H1 (cell line): ENCODE measurements at regions not wholly inside any gene's neighbourhood (a gene's known extent, or its start where the extent isn't known, plus 50 kb on each side); places are given as distances from the start of the nearest gene placed in this dataset.

ENCODE experiments used
- CTCF ChIA-PET: fragments of 300-600 bp; sonication (Branson Sonifier 250); formaldehyde crosslinking; loops from one replicate; lab custom pipeline; 2021; ENCODE audit not compliant: partially characterized antibody; lab: Charles Lee
- POLR2A ChIA-PET: fragments of 300-600 bp; sonication (Branson Sonifier 250); formaldehyde crosslinking; loops from one replicate; lab custom pipeline; 2021; ENCODE audit warnings: inconsistent platforms; ENCODE audit not compliant: partially characterized antibody; lab: Charles Lee
- DNase-seq, 2 experiments: peaks; one replicate each; pipeline versions ENCODE4 v3.0.0 to v3.0.0-alpha.2; 2010 to 2022; ENCODE audit warnings: low spot score in 2 of 2, low read depth in 1 of 2, mixed read lengths in 1 of 2
- FAIRE-seq: peaks from 2 replicates; lab custom pipeline; 2011; peaks lifted over from hg19 to GRCh38; lab: Jason Lieb, UNC
- H2AFZ ChIP-seq: 2 replicates; pipeline ENCODE4 v1.8.1; 2012; ENCODE audit warnings: low read length, inconsistent platforms
- H2AK5ac ChIP-seq: 2 replicates; pipeline ENCODE4 v1.6.1; 2013; ENCODE audit warnings: low read depth, low read length
- H2BK120ac ChIP-seq: replicated peaks from 2 replicates; pipeline ENCODE3; 2013; ENCODE audit warnings: low read depth, low read length, inconsistent platforms
- H2BK12ac ChIP-seq: 2 replicates; pipeline ENCODE4 v1.6.1; 2013; ENCODE audit warnings: low read depth, low read length
- H2BK15ac ChIP-seq: 2 replicates; pipeline ENCODE4 v1.6.1; 2013; ENCODE audit warnings: low read length
- H2BK20ac ChIP-seq: 2 replicates; pipeline ENCODE4 v1.6.1; 2013; ENCODE audit warnings: low read length
- H2BK5ac ChIP-seq: 2 replicates; pipeline ENCODE4 v1.6.1; 2013; ENCODE audit warnings: low read depth, low read length
- H3K14ac ChIP-seq: 2 replicates; pipeline ENCODE4 v1.6.1; 2013; ENCODE audit warnings: inconsistent platforms; ENCODE audit not compliant: insufficient read length
- H3K18ac ChIP-seq: 2 replicates; pipeline ENCODE4 v1.6.1; 2013; ENCODE audit warnings: low read length; ENCODE audit errors: extremely low read depth
- H3K23ac ChIP-seq: 2 replicates; pipeline ENCODE4 v1.6.1; 2013; ENCODE audit warnings: inconsistent platforms; ENCODE audit not compliant: insufficient read length
- H3K23me2 ChIP-seq: 2 replicates; pipeline ENCODE4 v1.6.1; 2013; ENCODE audit warnings: low read depth, low read length
- H3K27ac ChIP-seq: 2 replicates; pipeline ENCODE4 v1.6.1; 2011; ENCODE audit warnings: low read depth, low read length, inconsistent platforms
- H3K27me3 ChIP-seq, 4 experiments: replicated peaks in 1 of 4; 1 replicate in 1 of 4; 2 replicates in 3 of 4; pipeline versions ENCODE4 v1.6.1 to v1.8.1; 2011 to 2013; ENCODE audit warnings: low read length in 3 of 4, mild to moderate bottlenecking in 3 of 4, inconsistent platforms in 2 of 4, mixed read lengths in 2 of 4, moderate library complexity in 1 of 4; ENCODE audit not compliant: control insufficient read depth in 3 of 4, insufficient read depth in 3 of 4; ENCODE audit errors: extremely low read depth in 1 of 4
- H3K36me3 ChIP-seq, 4 experiments: 2 replicates each; pipeline versions ENCODE4 v1.6.1 to v1.8.1; 2011 to 2013; ENCODE audit warnings: mild to moderate bottlenecking in 4 of 4, low read length in 3 of 4, moderate library complexity in 2 of 4, control low read depth in 1 of 4, inconsistent platforms in 1 of 4; ENCODE audit not compliant: insufficient read depth in 4 of 4, control insufficient read depth in 2 of 4
- H3K4ac ChIP-seq: replicated peaks from 2 replicates; pipeline ENCODE3; 2013; ENCODE audit warnings: low read length, low read depth, mixed read lengths, inconsistent platforms; ENCODE audit not compliant: insufficient read length
- H3K4me1 ChIP-seq, 4 experiments: replicated peaks in 1 of 4; 1 replicate in 1 of 4; 2 replicates in 3 of 4; pipeline versions ENCODE4 v1.6.1 to v1.8.1; 2011 to 2013; ENCODE audit warnings: low read length in 3 of 4, inconsistent platforms in 2 of 4, mixed read lengths in 1 of 4; ENCODE audit not compliant: insufficient read depth in 4 of 4, control insufficient read depth in 3 of 4
- H3K4me2 ChIP-seq, 2 experiments: 2 replicates each; pipeline versions ENCODE4 v1.6.1 to v1.8.1; 2011 to 2013; ENCODE audit warnings: low read depth in 2 of 2, low read length in 2 of 2, control low read depth in 1 of 2, inconsistent platforms in 1 of 2, mild to moderate bottlenecking in 1 of 2; ENCODE audit not compliant: insufficient read depth in 1 of 2
- H3K4me3 ChIP-seq, 4 experiments: fragments of 200-600, 300-600 bp in 1 of 4; sonication (generic), shearing (Covaris generic), sonication (Bioruptor Twin) in 1 of 4; 2 replicates each; pipeline versions ENCODE4 v1.5.1 to v1.8.1; 2011 to 2016; ENCODE audit warnings: low read length in 4 of 4, low read depth in 3 of 4, control low read depth in 2 of 4, inconsistent platforms in 2 of 4, mild to moderate bottlenecking in 2 of 4, mixed read lengths in 1 of 4, moderate library complexity in 1 of 4; ENCODE audit not compliant: insufficient read depth in 2 of 4; ENCODE audit errors: extremely low read depth in 1 of 4
- H3K56ac ChIP-seq: replicated peaks from 2 replicates; pipeline ENCODE3; 2013; ENCODE audit warnings: low read depth, mild to moderate bottlenecking, mixed read lengths, low read length, inconsistent platforms; ENCODE audit not compliant: insufficient read length
- H3K79me1 ChIP-seq: 2 replicates; pipeline ENCODE4 v1.6.1; 2013; ENCODE audit warnings: low read depth, low read length, control low read depth
- H3K79me2 ChIP-seq, 2 experiments: 2 replicates each; pipeline versions ENCODE4 v1.6.1 to v1.8.1; 2012 to 2013; ENCODE audit warnings: low read length in 2 of 2, mild to moderate bottlenecking in 2 of 2, inconsistent platforms in 1 of 2; ENCODE audit not compliant: insufficient read depth in 2 of 2, control insufficient read depth in 1 of 2
- H3K9ac ChIP-seq, 4 experiments: replicated peaks in 1 of 4; 1 replicate in 1 of 4; 2 replicates in 3 of 4; pipeline versions ENCODE4 v1.6.1 to v1.8.1; 2011 to 2013; ENCODE audit warnings: low read depth in 3 of 4, low read length in 3 of 4, control low read depth in 2 of 4, mild to moderate bottlenecking in 2 of 4, moderate library complexity in 2 of 4, inconsistent platforms in 1 of 4; ENCODE audit errors: extremely low read depth in 1 of 4
- H3K9me3 ChIP-seq, 2 experiments: 2 replicates each; pipeline versions ENCODE4 v1.6.1 to v1.8.1; 2012 to 2013; ENCODE audit warnings: mild to moderate bottlenecking in 2 of 2, moderate library complexity in 2 of 2, control low read depth in 1 of 2, inconsistent platforms in 1 of 2, low read depth in 1 of 2, low read length in 1 of 2, mixed read lengths in 1 of 2; ENCODE audit not compliant: insufficient read depth in 2 of 2
- H4K20me1 ChIP-seq, 2 experiments: replicated peaks in 1 of 2; 2 replicates each; pipeline versions ENCODE3 to v1.8.1; 2011 to 2013; ENCODE audit warnings: inconsistent platforms in 2 of 2, low read length in 2 of 2, mild to moderate bottlenecking in 1 of 2; ENCODE audit not compliant: insufficient read depth in 2 of 2, control insufficient read depth in 1 of 2
- H4K5ac ChIP-seq: 2 replicates; pipeline ENCODE4 v1.6.1; 2013; ENCODE audit warnings: low read length, low read depth, mixed read lengths, inconsistent platforms; ENCODE audit not compliant: insufficient read length
- H4K8ac ChIP-seq: 2 replicates; pipeline ENCODE4 v1.8.0; 2013; ENCODE audit warnings: mild to moderate bottlenecking, moderate library complexity, low read length, inconsistent platforms; ENCODE audit not compliant: insufficient read depth; ENCODE audit errors: extremely low read depth
- H4K91ac ChIP-seq: replicated peaks from 2 replicates; pipeline ENCODE3; 2013; ENCODE audit warnings: low read length, mixed read lengths, inconsistent platforms; ENCODE audit not compliant: insufficient read length
- POLR2A ChIP-seq, 2 experiments: IDR thresholded peaks; 1 replicate in 1 of 2; 2 replicates in 1 of 2; pipeline ENCODE4 v1.6.1; 2011; ENCODE audit warnings: low read depth in 2 of 2, low read length in 2 of 2, mild to moderate bottlenecking in 2 of 2; ENCODE audit errors: control extremely low read depth in 1 of 2
- WGBS, 2 experiments: shearing (Covaris generic) in 1 of 2; methylation state at CpG; one replicate each; pipeline versions ENCODE4 v1.1.6 to v1.1.7; 2013 to 2015; ENCODE audit warnings: low lambda C conversion rate in 2 of 2, mixed read lengths in 2 of 2, inconsistent platforms in 1 of 2, low coverage in 1 of 2, missing lambda C conversion rate in 1 of 2; ENCODE audit not compliant: insufficient replicate concordance in 2 of 2, insufficient coverage in 1 of 2, insufficient read length in 1 of 2; ENCODE audit errors: extremely low coverage in 1 of 2, missing lambda C conversion rate in 1 of 2; 5-methylcytosine and 5-hydroxymethylcytosine counted together

DNA sequence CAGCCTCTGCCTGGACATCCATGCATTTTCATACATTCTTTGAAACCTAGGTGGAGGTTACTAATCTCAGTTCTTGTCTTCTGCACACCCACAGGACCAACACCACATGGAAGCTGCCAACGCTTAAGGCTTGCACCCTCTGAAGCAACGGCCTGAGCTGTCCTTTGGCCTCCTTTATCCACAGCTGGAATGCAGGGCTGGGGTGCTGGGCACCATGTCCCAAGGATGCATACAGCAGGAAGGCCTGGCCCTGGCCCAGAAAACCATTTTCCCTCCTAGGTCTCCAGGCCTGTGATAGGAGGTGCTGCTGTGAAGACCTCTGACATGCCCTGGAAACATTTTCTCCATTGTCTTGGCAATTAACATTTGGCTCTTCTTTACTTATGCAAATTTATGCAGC lies 1168.6 kb downstream of the KCNT2 start:
- H3K27me3 ChIP-seq = no peaks in the 10 kb centered on the region
- no peak overlapping the region for H3K4ac ChIP-seq
- FAIRE-seq = no peak
- H3K14ac ChIP-seq = no peak overlapping the region
- H2AFZ ChIP-seq = no peak overlapping the region
- no peaks in the 10 kb centered on the region for H4K20me1 ChIP-seq
- H3K18ac ChIP-seq = no peak overlapping the region
- no peaks in the 10 kb centered on the region for H3K23me2 ChIP-seq
- H3K79me1 ChIP-seq = no peaks in the 10 kb centered on the region
- ChIA-PET CTCF (no interaction called here), POLR2A (no interaction called here)
- no peak overlapping the region for H3K4me2 ChIP-seq
- DNase-seq = no peak
- H2BK12ac ChIP-seq = no peak overlapping the region
- no peak overlapping the region for H2BK120ac ChIP-seq
- no peaks in the 10 kb centered on the region for H3K79me2 ChIP-seq
- H2BK5ac ChIP-seq = no peak overlapping the region
- no peak overlapping the region for H3K4me3 ChIP-seq
- no peak overlapping the region for H3K56ac ChIP-seq
- no peak for TF ChIP-seq POLR2A (IDR thresholded peaks at IDR 0.05; ENCODE audit: control extremely low read depth in 1 of 2, low read depth in 2 of 2, low read length in 2 of 2)
- no peaks in the 10 kb centered on the region for H3K4me1 ChIP-seq
- H3K36me3 ChIP-seq = no peaks in the 10 kb centered on the region
- H2BK20ac ChIP-seq = no peak overlapping the region
- H4K8ac ChIP-seq = no peak overlapping the region
- H3K27ac ChIP-seq = no peak overlapping the region
- H2AK5ac ChIP-seq = no peak overlapping the region
- H3K23ac ChIP-seq = no peak overlapping the region
- no peaks in the 10 kb centered on the region for H3K9me3 ChIP-seq
- no peak overlapping the region for H2BK15ac ChIP-seq
- no peak overlapping the region for H4K5ac ChIP-seq
- WGBS, 2 experiments = 88% methylated on average over 2 of the region's 2 CpGs; no CpG with 5 or more reads in 1 of the 2 experiments
- no peak overlapping the region for H3K9ac ChIP-seq
- H4K91ac ChIP-seq = no peak overlapping the region
